GM12878 (cell line): ENCODE measurements at regions not wholly inside any gene's neighbourhood (a gene's known extent, or its start where the extent isn't known, plus 50 kb on each side); places are given as distances from the start of the nearest gene placed in this dataset.

ENCODE experiments used
- ATAC-seq: fragments of 200-7000 bp; cut with Tn5 transposase; 3 replicates; pipeline ENCODE4 v1.9.1; 2020; ENCODE audit warnings: mild to moderate bottlenecking, moderate library complexity
- BruUV-seq: library from RNA; stranded (reverse); fragments of 400-500 nt; replicated peaks from 2 replicates; lab custom pipeline; 2021; lab: Mats Ljungman, UMichigan
- CTCF ChIA-PET: fragments of 300-600 bp; sonication (Branson Sonifier 250); formaldehyde crosslinking; extraction: SDS; loops from one replicate; lab custom pipeline; 2021; ENCODE audit warnings: inconsistent platforms; lab: Yijun Ruan, JAX
- POLR2A ChIA-PET: fragments of 350-600 bp; formaldehyde crosslinking; extraction: SDS; loops from one replicate; lab custom pipeline; 2021; ENCODE audit warnings: inconsistent platforms; lab: Charles Lee
- RAD21 ChIA-PET: fragments of 300-600 bp; sonication (Branson Sonifier 250); formaldehyde crosslinking; loops from one replicate; lab custom pipeline; 2023; ENCODE audit warnings: antibody characterized with exemption; ENCODE audit not compliant: unreplicated experiment; lab: Charles Lee
- SMC1A ChIA-PET: fragments of 300-600 bp; sonication (Branson Sonifier 250); formaldehyde crosslinking; loops from one replicate; lab custom pipeline; 2023; ENCODE audit not compliant: unreplicated experiment, uncharacterized antibody; lab: Charles Lee
- DNase-seq: peaks from one replicate; pipeline ENCODE4 v3.0.0-alpha.2; 2011; ENCODE audit warnings: low read depth, low spot score
- FAIRE-seq: peaks from 3 replicates; lab custom pipeline; 2011; peaks lifted over from hg19 to GRCh38; lab: Jason Lieb, UNC
- H2AFZ ChIP-seq: 2 replicates; pipeline ENCODE4 v1.6.0; 2011; ENCODE audit warnings: low read depth, low read length, control low read depth; ENCODE audit not compliant: control insufficient read depth
- H3K27ac ChIP-seq: 2 replicates; pipeline ENCODE4 v1.5.1; 2011; ENCODE audit warnings: control low read depth; ENCODE audit not compliant: control insufficient read depth, insufficient read depth
- H3K27me3 ChIP-seq, 2 experiments: replicated peaks in 1 of 2; 2 replicates each; pipeline versions ENCODE4 v1.6.0 to v1.6.1; 2011; ENCODE audit warnings: low read length in 1 of 2; ENCODE audit not compliant: control insufficient read depth in 2 of 2, insufficient read depth in 2 of 2
- H3K36me3 ChIP-seq, 2 experiments: 2 replicates each; pipeline ENCODE4 v1.5.1; 2011; ENCODE audit warnings: low read length in 1 of 2; ENCODE audit not compliant: control insufficient read depth in 2 of 2, insufficient read depth in 2 of 2
- H3K4me1 ChIP-seq: 2 replicates; pipeline ENCODE4 v1.6.1; 2011; ENCODE audit warnings: mild to moderate bottlenecking, low read length, moderate library complexity, mixed read lengths; ENCODE audit not compliant: control insufficient read depth, insufficient read depth
- H3K4me2 ChIP-seq: 2 replicates; pipeline ENCODE4 v1.6.0; 2011; ENCODE audit warnings: control low read depth; ENCODE audit not compliant: control insufficient read depth, insufficient read depth
- H3K4me3 ChIP-seq: fragments of 200-600 bp; sonication (generic); 2 replicates; pipeline ENCODE4 v1.5.1; 2016
- H3K79me2 ChIP-seq: 2 replicates; pipeline ENCODE4 v1.6.0; 2011; ENCODE audit warnings: low read length; ENCODE audit not compliant: control insufficient read depth, insufficient read depth
- H3K9ac ChIP-seq: 2 replicates; pipeline ENCODE4 v1.8.0; 2011; ENCODE audit warnings: low read length, control low read depth, mixed read lengths; ENCODE audit not compliant: control insufficient read depth, insufficient read depth
- H3K9me3 ChIP-seq: replicated peaks from 3 replicates; pipeline ENCODE4 v1.5.1; 2011; ENCODE audit warnings: mild to moderate bottlenecking, low read length; ENCODE audit not compliant: control insufficient read depth, insufficient read depth
- H4K20me1 ChIP-seq: 2 replicates; pipeline ENCODE4 v1.6.0; 2011; ENCODE audit not compliant: control insufficient read depth, insufficient read depth
- CBX3 ChIP-seq: fragments of 200-600 bp; sonication (generic); IDR thresholded peaks from 2 replicates; pipeline ENCODE4 v1.6.1; 2016; ENCODE audit warnings: low read depth, borderline replicate concordance
- EP300 ChIP-seq, 2 experiments: fragments of 150-350 bp in 1 of 2; IDR thresholded peaks; 2 replicates each; pipeline ENCODE4 v1.6.1; 2011 to 2012; ENCODE audit warnings: low read depth in 2 of 2, low read length in 2 of 2, borderline replicate concordance in 1 of 2, improper control_type of control experiment in 1 of 2, inconsistent platforms in 1 of 2; ENCODE audit not compliant: control insufficient read depth in 1 of 2
- ETV6 ChIP-seq, 2 experiments: fragments of 450-650 bp in 1 of 2; IDR thresholded peaks in 1 of 2; conservative IDR thresholded peaks in 1 of 2; 2 replicates each; pipeline ENCODE4 v1.6.1; 2014; ENCODE audit warnings: antibody characterized with exemption in 1 of 2, borderline replicate concordance in 1 of 2, low read depth in 1 of 2, mild to moderate bottlenecking in 1 of 2, moderate library complexity in 1 of 2
- FOXM1 ChIP-seq: IDR thresholded peaks from 2 replicates; pipeline ENCODE4 v1.6.1; 2012; ENCODE audit warnings: low read depth, mild to moderate bottlenecking, inconsistent platforms, low read length, moderate library complexity
- HCFC1 ChIP-seq: fragments of 150-350 bp; IDR thresholded peaks from 2 replicates; pipeline ENCODE4 v1.6.1; 2014; ENCODE audit warnings: low read length
- IRF4 ChIP-seq: IDR thresholded peaks from 2 replicates; pipeline ENCODE4 v1.6.1; 2011; ENCODE audit warnings: low read depth, low read length
- MTA3 ChIP-seq: IDR thresholded peaks from 2 replicates; pipeline ENCODE4 v1.6.1; 2012; ENCODE audit warnings: low read length, inconsistent platforms, borderline replicate concordance
- NFIC ChIP-seq: IDR thresholded peaks from 2 replicates; pipeline ENCODE4 v1.6.1; 2012; ENCODE audit warnings: low read depth, mild to moderate bottlenecking, inconsistent platforms, low read length, moderate library complexity
- RAD21 ChIP-seq: IDR thresholded peaks from 2 replicates; pipeline ENCODE4 v1.6.1; 2011; ENCODE audit warnings: mild to moderate bottlenecking, low read depth, low read length, moderate library complexity; ENCODE audit not compliant: insufficient read depth
- RFX5 ChIP-seq: IDR thresholded peaks from 2 replicates; pipeline ENCODE4 v1.6.1; 2011; ENCODE audit warnings: low read depth, low read length, improper control_type of control experiment
- SMARCA5 ChIP-seq: fragments of 450-650 bp; IDR thresholded peaks from 2 replicates; pipeline ENCODE4 v1.6.1; 2017; ENCODE audit warnings: mild to moderate bottlenecking
- WGBS: methylation state at CpG from one replicate; pipeline ENCODE4 v1.1.6; 2016; ENCODE audit warnings: low lambda C conversion rate; ENCODE audit not compliant: insufficient replicate concordance, insufficient coverage; ENCODE audit errors: missing lambda C conversion rate; 5-methylcytosine and 5-hydroxymethylcytosine counted together
- in situ Hi-C: fragments of 300-500 bp; cut with MboI; formaldehyde crosslinking; loops from 9 replicates; pipeline ENCODE4 v1.14.3; 2018; ENCODE audit warnings: mixed read lengths
- intact Hi-C: fragments of 100-400 bp; cut with micrococcal nuclease; formaldehyde crosslinking; loops from one replicate; pipeline ENCODE4 v1.14.2; 2022; ENCODE audit not compliant: unreplicated experiment
- TF ChIP-seq, protein P1 (sequence below): IDR thresholded peaks from 2 replicates; pipeline ENCODE4 v1.6.1; 2011; ENCODE audit warnings: mild to moderate bottlenecking, low read depth, low read length, moderate library complexity; ENCODE audit not compliant: insufficient replicate concordance
- TF ChIP-seq, protein P2 (sequence below), 3 experiments: IDR thresholded peaks in 2 of 3; conservative IDR thresholded peaks in 1 of 3; 2 replicates each; pipeline ENCODE4 v1.5.1; 2011; ENCODE audit warnings: low read depth in 3 of 3, low read length in 3 of 3, mild to moderate bottlenecking in 3 of 3, control low read depth in 2 of 3, moderate library complexity in 2 of 3, inconsistent platforms in 1 of 3, mixed read lengths in 1 of 3; ENCODE audit not compliant: control insufficient read depth in 2 of 3, insufficient read depth in 1 of 3; ENCODE audit errors: extremely low read depth in 1 of 3
- TF ChIP-seq, protein P3 (sequence below): fragments of 450-650 bp; IDR thresholded peaks from 2 replicates; pipeline ENCODE4 v1.6.1; 2017; ENCODE audit warnings: mild to moderate bottlenecking

DNA sequence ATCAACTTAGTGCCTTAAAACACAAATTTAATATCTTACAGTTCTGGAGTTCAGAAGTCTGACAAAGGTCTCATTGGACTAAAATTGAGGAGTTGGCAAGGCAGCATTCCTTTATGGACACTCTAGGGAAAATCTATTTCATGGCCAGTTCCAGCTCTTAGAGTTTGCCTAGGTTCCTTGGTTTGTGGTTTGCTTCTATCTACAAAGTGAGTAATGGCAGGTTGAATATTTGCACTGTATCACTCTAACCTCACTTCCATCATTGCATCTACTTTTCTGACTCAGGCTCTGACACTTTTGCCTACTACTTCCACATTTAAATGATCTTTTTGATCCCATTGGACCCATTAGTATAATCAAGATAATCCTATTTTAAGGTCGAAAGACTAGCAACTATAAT is 64.7 kb upstream of the PCDH10 start:
- TF ChIP-seq NFIC (no peak), HCFC1 (no peak), RFX5 (no peak), ETV6 (conservative IDR thresholded peaks at IDR 0.05 in 1 of 2, IDR thresholded peaks at IDR 0.05 in 1 of 2; ENCODE audit: borderline replicate concordance in 1 of 2, low read depth in 1 of 2) (no peak), IRF4 (no peak), EP300 (IDR thresholded peaks at IDR 0.05; ENCODE audit: borderline replicate concordance in 1 of 2, control insufficient read depth in 1 of 2, low read depth in 2 of 2, low read length in 2 of 2) (no peak), RAD21 (no peak), SMARCA5 (no peak)
- TF ChIP-seq, all 136 proteins: peak for 0
- intact Hi-C loops (no loop called here), in situ Hi-C loops (no loop called here)
- H3K9ac ChIP-seq = no peak overlapping the region
- ChIA-PET RAD21 (no interaction called here), SMC1A (no interaction called here), CTCF (no interaction called here), POLR2A (no interaction called here)
- no TSS peak for BruUV-seq
- no peaks in the 10 kb centered on the region for H3K4me1 ChIP-seq
- H3K27ac ChIP-seq = no peak overlapping the region
- no peak overlapping the region for H2AFZ ChIP-seq
- 0% methylated on average over 1 of the region's 1 CpG for WGBS
- H3K36me3 ChIP-seq = no peaks in the 10 kb centered on the region
- FAIRE-seq (no peak), DNase-seq (no peak), ATAC-seq (no peak)
- H3K9me3 ChIP-seq = no peaks in the 10 kb centered on the region
- H3K79me2 ChIP-seq = no peaks in the 10 kb centered on the region
- no peaks in the 10 kb centered on the region for H4K20me1 ChIP-seq
- no peaks in the 10 kb centered on the region for H3K27me3 ChIP-seq
- H3K4me2 ChIP-seq = no peak overlapping the region
- H3K4me3 ChIP-seq = no peak overlapping the region

DNA sequence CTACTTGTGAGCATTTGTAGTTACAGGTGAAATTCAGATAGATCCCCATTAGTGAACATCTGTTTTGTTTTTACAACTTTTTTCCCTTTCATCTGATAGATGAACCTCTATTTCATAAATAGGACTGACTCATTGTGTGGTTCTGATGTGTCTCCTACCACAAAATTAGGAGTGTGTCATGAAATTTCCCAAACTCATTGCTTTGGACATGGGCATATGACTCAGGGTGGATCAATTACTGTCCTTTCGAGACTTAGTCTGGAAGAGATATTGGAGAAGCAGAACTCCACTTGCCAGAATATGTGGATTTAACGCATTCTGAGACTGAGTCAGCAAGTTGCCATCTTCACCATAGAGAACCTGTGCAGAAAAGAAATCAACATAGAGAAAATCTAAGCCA is 53.5 kb upstream of the PCDH10 start:
- in situ Hi-C loops = no loop called here
- no TSS peak for BruUV-seq
- H2AFZ ChIP-seq = no peak overlapping the region
- TF ChIP-seq FOXM1 = no peak
- no peak for TF ChIP-seq MTA3
- TF ChIP-seq CBX3 = no peak
- TF ChIP-seq, protein P1, sequence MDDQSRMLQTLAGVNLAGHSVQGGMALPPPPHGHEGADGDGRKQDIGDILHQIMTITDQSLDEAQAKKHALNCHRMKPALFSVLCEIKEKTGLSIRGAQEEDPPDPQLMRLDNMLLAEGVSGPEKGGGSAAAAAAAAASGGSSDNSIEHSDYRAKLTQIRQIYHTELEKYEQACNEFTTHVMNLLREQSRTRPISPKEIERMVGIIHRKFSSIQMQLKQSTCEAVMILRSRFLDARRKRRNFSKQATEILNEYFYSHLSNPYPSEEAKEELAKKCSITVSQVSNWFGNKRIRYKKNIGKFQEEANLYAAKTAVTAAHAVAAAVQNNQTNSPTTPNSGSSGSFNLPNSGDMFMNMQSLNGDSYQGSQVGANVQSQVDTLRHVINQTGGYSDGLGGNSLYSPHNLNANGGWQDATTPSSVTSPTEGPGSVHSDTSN = no peak
- TF ChIP-seq, protein P2, sequence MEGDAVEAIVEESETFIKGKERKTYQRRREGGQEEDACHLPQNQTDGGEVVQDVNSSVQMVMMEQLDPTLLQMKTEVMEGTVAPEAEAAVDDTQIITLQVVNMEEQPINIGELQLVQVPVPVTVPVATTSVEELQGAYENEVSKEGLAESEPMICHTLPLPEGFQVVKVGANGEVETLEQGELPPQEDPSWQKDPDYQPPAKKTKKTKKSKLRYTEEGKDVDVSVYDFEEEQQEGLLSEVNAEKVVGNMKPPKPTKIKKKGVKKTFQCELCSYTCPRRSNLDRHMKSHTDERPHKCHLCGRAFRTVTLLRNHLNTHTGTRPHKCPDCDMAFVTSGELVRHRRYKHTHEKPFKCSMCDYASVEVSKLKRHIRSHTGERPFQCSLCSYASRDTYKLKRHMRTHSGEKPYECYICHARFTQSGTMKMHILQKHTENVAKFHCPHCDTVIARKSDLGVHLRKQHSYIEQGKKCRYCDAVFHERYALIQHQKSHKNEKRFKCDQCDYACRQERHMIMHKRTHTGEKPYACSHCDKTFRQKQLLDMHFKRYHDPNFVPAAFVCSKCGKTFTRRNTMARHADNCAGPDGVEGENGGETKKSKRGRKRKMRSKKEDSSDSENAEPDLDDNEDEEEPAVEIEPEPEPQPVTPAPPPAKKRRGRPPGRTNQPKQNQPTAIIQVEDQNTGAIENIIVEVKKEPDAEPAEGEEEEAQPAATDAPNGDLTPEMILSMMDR (IDR thresholded peaks at IDR 0.05 in 2 of 3, conservative IDR thresholded peaks at IDR 0.05 in 1 of 3; ENCODE audit: control insufficient read depth in 2 of 3, extremely low read depth in 1 of 3, insufficient read depth in 1 of 3, low read depth in 3 of 3, low read length in 3 of 3) = no peak
- TF ChIP-seq, protein P3, sequence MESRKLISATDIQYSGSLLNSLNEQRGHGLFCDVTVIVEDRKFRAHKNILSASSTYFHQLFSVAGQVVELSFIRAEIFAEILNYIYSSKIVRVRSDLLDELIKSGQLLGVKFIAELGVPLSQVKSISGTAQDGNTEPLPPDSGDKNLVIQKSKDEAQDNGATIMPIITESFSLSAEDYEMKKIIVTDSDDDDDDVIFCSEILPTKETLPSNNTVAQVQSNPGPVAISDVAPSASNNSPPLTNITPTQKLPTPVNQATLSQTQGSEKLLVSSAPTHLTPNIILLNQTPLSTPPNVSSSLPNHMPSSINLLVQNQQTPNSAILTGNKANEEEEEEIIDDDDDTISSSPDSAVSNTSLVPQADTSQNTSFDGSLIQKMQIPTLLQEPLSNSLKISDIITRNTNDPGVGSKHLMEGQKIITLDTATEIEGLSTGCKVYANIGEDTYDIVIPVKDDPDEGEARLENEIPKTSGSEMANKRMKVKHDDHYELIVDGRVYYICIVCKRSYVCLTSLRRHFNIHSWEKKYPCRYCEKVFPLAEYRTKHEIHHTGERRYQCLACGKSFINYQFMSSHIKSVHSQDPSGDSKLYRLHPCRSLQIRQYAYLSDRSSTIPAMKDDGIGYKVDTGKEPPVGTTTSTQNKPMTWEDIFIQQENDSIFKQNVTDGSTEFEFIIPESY = no peak

More for the DNA sequence above, 53.5 kb upstream of the PCDH10 start:
- ChIA-PET SMC1A (no interaction called here), POLR2A (no interaction called here), CTCF (no interaction called here), RAD21 (no interaction called here)
- no peaks in the 10 kb centered on the region for H3K36me3 ChIP-seq
- WGBS = 25% methylated on average over 2 of the region's 2 CpGs
- H3K27me3 ChIP-seq = no peaks in the 10 kb centered on the region
- H3K4me2 ChIP-seq = no peak overlapping the region
- DNase-seq (no peak), FAIRE-seq (no peak), ATAC-seq (no peak)
- H3K9ac ChIP-seq = no peak overlapping the region
- H3K27ac ChIP-seq = no peak overlapping the region
- no peaks in the 10 kb centered on the region for H3K9me3 ChIP-seq
- no peaks in the 10 kb centered on the region for H4K20me1 ChIP-seq
- H3K4me1 ChIP-seq = no peaks in the 10 kb centered on the region
- intact Hi-C loops = no loop called here
- no peaks in the 10 kb centered on the region for H3K79me2 ChIP-seq
- no peak overlapping the region for H3K4me3 ChIP-seq
